ENCODE measurements at regions not wholly inside any gene's neighbourhood (a gene's known extent, or its start where the extent isn't known, plus 50 kb on each side); places are given as distances from the start of the nearest gene placed in this dataset.

DNA sequence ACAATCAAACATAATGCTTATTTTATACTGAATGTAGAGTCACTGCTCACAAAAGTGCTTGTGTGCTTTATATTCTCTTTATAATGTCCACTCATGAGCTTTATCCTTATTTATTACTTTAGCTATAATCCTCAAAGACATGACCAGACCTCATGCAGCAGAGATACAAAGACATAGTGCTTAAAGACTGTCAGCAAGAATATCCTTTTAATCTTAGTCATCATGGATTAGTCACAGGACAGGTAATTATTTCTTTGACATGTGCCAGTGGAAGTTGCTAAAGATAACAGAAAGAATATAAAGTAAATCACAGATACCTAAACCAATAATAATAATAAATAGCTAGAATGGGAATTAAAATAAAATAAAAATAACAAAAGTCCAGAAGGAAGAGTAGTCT is 707.5 kb downstream of the BCL11B start:
- TF ChIP-seq ZNF274 (CRISPR knock-in tag; IDR thresholded peaks at IDR 0.05) (no peak), HCFC1 (IDR thresholded peaks at IDR 0.05; ENCODE audit: low read depth, low read length) (no peak), PHF21A (CRISPR knock-in tag; IDR thresholded peaks at IDR 0.05) (no peak), ZNF577 (CRISPR knock-in tag; IDR thresholded peaks at IDR 0.05; ENCODE audit: borderline replicate concordance, low read depth) (no peak)

Data from HepG2 (cell line).